Liver (tissue), 7 donors: ENCODE measurements at regions not wholly inside any gene's neighbourhood (a gene's known extent, or its start where the extent isn't known, plus 50 kb on each side); places are given as distances from the start of the nearest gene placed in this dataset.

Source experiments
- DNase-seq: peaks from one replicate; pipeline ENCODE4 v3.0.0-alpha.2; 2017; ENCODE audit warnings: low spot score
- H3K27ac ChIP-seq, 2 donors: one replicate each; pipeline ENCODE4 v1.7.0; 2013; ENCODE audit warnings: inconsistent platforms in 2 of 2, low read length in 2 of 2, control low read depth in 1 of 2, low read depth in 1 of 2, mild to moderate bottlenecking in 1 of 2
- H3K27me3 ChIP-seq, 4 donors: one replicate each; pipeline versions ENCODE4 v1.6.1 to v1.7.0; 2013; ENCODE audit warnings: low read length in 3 of 4, inconsistent platforms in 1 of 4, mild to moderate bottlenecking in 1 of 4, moderate library complexity in 1 of 4; ENCODE audit not compliant: control insufficient read depth in 4 of 4, insufficient read depth in 4 of 4
- H3K36me3 ChIP-seq, 4 donors: one replicate each; pipeline versions ENCODE4 v1.6.1 to v1.7.0; 2013; ENCODE audit warnings: low read length in 3 of 4, mild to moderate bottlenecking in 3 of 4, low read depth in 1 of 4, moderate library complexity in 1 of 4; ENCODE audit not compliant: control insufficient read depth in 4 of 4, insufficient read depth in 3 of 4
- H3K4me1 ChIP-seq, 4 donors: one replicate each; pipeline versions ENCODE4 v1.6.1 to v1.7.0; 2013; ENCODE audit warnings: low read length in 3 of 4, mild to moderate bottlenecking in 3 of 4, moderate library complexity in 1 of 4; ENCODE audit not compliant: control insufficient read depth in 4 of 4, insufficient read depth in 4 of 4
- H3K4me3 ChIP-seq, 3 donors: one replicate each; pipeline versions ENCODE4 v1.6.1 to v1.7.0; 2013; ENCODE audit warnings: low read length in 3 of 3, control low read depth in 1 of 3, low read depth in 1 of 3, mild to moderate bottlenecking in 1 of 3
- H3K9ac ChIP-seq, 2 donors: one replicate each; pipeline ENCODE4 v1.7.0; 2013; ENCODE audit warnings: low read length in 2 of 2, mild to moderate bottlenecking in 2 of 2, moderate library complexity in 2 of 2, control low read depth in 1 of 2, low read depth in 1 of 2
- H3K9me3 ChIP-seq, 4 donors: one replicate each; pipeline versions ENCODE4 v1.6.1 to v1.7.0; 2013; ENCODE audit warnings: low read length in 3 of 4; ENCODE audit not compliant: control insufficient read depth in 4 of 4
- EGR1 ChIP-seq, 2 donors: IDR thresholded peaks; 2 replicates each; pipeline ENCODE4 v1.6.1; 2016 to 2018; ENCODE audit warnings: antibody characterized with exemption in 2 of 2, low read depth in 2 of 2
- FOXA1 ChIP-seq: IDR thresholded peaks from 2 replicates; pipeline ENCODE4 v1.6.1; 2016; ENCODE audit warnings: antibody characterized with exemption
- FOXA2 ChIP-seq: IDR thresholded peaks from 2 replicates; pipeline ENCODE4 v1.6.1; 2016; ENCODE audit warnings: antibody characterized with exemption
- GABPA ChIP-seq, 2 donors: IDR thresholded peaks in 1 of 2; conservative IDR thresholded peaks in 1 of 2; 2 replicates each; pipeline ENCODE4 v1.6.1; 2016; ENCODE audit warnings: antibody characterized with exemption in 2 of 2, mild to moderate bottlenecking in 1 of 2, moderate library complexity in 1 of 2
- HNF4A ChIP-seq, 2 donors: conservative IDR thresholded peaks; 2 replicates each; pipeline ENCODE4 v1.6.1; 2016; ENCODE audit warnings: antibody characterized with exemption in 2 of 2, mild to moderate bottlenecking in 2 of 2
- HNF4G ChIP-seq: IDR thresholded peaks from 2 replicates; pipeline ENCODE4 v1.6.1; 2016; ENCODE audit warnings: antibody characterized with exemption
- JUND ChIP-seq, 2 donors: IDR thresholded peaks; 2 replicates each; pipeline ENCODE4 v1.6.1; 2016; ENCODE audit warnings: antibody characterized with exemption in 2 of 2
- NR2F2 ChIP-seq: IDR thresholded peaks from 2 replicates; pipeline ENCODE4 v1.6.1; 2016; ENCODE audit warnings: antibody characterized with exemption
- RAD21 ChIP-seq, 2 donors: IDR thresholded peaks; 2 replicates each; pipeline ENCODE4 v1.6.1; 2016; ENCODE audit warnings: antibody characterized with exemption in 2 of 2, mild to moderate bottlenecking in 2 of 2
- RXRA ChIP-seq, 2 donors: IDR thresholded peaks; 2 replicates each; pipeline ENCODE4 v1.6.1; 2017 to 2018; ENCODE audit warnings: antibody characterized with exemption in 2 of 2, mild to moderate bottlenecking in 1 of 2
- SP1 ChIP-seq: IDR thresholded peaks from 2 replicates; pipeline ENCODE4 v1.6.1; 2018; ENCODE audit warnings: antibody characterized with exemption, mild to moderate bottlenecking
- TAF1 ChIP-seq: conservative IDR thresholded peaks from 2 replicates; pipeline ENCODE4 v1.6.1; 2016; ENCODE audit warnings: antibody characterized with exemption, mild to moderate bottlenecking
- WGBS: extraction: QIAGEN DNeasy Blood & Tissue Kit; methylation state at CpG from one replicate; pipeline ENCODE4 v1.1.7; 2013; 5-methylcytosine and 5-hydroxymethylcytosine counted together
- TF ChIP-seq, protein P1 (sequence below): IDR thresholded peaks from 2 replicates; pipeline ENCODE4 v1.6.1; 2016; ENCODE audit warnings: antibody characterized with exemption
- TF ChIP-seq, protein P2 (sequence below): IDR thresholded peaks from 2 replicates; pipeline ENCODE4 v1.6.1; 2016; ENCODE audit warnings: antibody characterized with exemption
- TF ChIP-seq, protein P3 (sequence below): IDR thresholded peaks from 2 replicates; pipeline ENCODE4 v1.6.1; 2016; ENCODE audit warnings: antibody characterized with exemption
- donor health status: healthy.
- donor health status: healthy.
- donor health status: healthy.
- donor health status: healthy.

DNA sequence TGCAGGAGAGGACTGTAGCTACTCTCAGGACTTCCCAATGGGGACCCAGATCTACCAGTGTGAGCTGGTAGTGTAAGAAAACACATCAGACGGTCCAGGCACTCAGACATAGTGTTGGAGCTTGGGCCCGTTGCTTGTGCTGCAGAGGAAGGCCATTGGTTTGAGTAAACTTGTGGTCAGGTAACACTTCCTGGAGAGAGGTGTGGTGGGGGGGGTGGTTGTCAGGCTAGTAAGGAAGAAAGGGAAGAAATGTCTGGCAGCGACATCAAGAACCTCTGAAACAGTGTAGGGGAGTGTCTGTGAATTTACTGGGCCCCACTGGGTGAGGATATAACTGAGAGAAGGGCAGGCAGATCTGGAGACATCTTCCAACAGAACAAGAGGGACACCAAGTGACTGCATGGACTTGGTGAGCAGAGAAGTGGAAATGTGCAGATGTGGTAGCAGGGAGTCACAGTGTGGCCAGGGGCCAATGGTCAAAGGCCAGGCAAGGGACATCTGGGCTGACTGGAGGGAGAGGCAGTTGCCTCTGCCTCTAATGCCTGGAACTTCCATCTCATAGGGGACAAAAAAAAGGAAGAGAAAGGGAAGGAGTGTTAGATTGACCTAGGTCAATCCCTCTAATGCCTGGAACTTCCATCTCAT lies 63.7 kb upstream of the MRPS22 start:
- Histone ChIP-seq H3K9ac (no peak overlapping the region), H3K27me3 (no peaks in the 10 kb centered on the region), H3K4me1 (peaks cover 0 to 11% (median 6%) of the 10 kb centered on the region in 4 donors), H3K36me3 (no peaks in the 10 kb centered on the region), H3K27ac (no peak overlapping the region), H3K4me3 (no peak overlapping the region), H3K9me3 (no peaks in the 10 kb centered on the region)
- 81% methylated on average over 3 of the region's 3 CpGs for WGBS
- DNase-seq: no peak
- TF ChIP-seq HNF4G (peak; percentile 34), GABPA (IDR thresholded peaks at IDR 0.05 in 1 of 2, conservative IDR thresholded peaks at IDR 0.05 in 1 of 2) (no peak), HNF4A (conservative IDR thresholded peaks at IDR 0.05) (peak; percentile 71 to 72), FOXA1 (no peak), RXRA (IDR thresholded peaks at IDR 0.05) (peak; percentile 82 to 85), NR2F2 (peak; percentile 79), SP1 (peak; percentile 41), EGR1 (IDR thresholded peaks at IDR 0.05; ENCODE audit: low read depth in 2 of 2) (no peak), RAD21 (IDR thresholded peaks at IDR 0.05) (peak; percentile 64 to 74)

DNA sequence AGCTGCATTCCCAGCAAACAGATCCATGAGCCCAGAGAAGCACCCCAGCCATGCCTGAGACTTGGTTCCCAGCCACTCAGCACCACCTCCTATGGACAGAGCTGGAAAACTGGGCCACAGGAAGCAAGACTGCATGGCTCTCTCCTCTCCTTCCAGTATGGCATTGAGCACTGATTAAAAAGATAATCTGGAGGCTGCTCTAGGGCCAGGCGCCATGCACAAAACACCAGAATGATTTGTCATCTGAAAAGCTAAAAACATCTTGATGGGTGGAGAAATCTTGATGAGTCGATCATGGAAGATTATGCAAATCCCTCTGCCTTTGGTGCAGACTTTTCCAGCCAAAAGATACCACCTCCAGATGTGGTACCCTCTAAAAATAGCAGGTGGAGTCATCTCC lies 62.7 kb upstream of the MRPS22 start:
- no peaks in the 10 kb centered on the region for H3K9me3 ChIP-seq
- H3K36me3 ChIP-seq: no peaks in the 10 kb centered on the region
- TF ChIP-seq, protein P1, sequence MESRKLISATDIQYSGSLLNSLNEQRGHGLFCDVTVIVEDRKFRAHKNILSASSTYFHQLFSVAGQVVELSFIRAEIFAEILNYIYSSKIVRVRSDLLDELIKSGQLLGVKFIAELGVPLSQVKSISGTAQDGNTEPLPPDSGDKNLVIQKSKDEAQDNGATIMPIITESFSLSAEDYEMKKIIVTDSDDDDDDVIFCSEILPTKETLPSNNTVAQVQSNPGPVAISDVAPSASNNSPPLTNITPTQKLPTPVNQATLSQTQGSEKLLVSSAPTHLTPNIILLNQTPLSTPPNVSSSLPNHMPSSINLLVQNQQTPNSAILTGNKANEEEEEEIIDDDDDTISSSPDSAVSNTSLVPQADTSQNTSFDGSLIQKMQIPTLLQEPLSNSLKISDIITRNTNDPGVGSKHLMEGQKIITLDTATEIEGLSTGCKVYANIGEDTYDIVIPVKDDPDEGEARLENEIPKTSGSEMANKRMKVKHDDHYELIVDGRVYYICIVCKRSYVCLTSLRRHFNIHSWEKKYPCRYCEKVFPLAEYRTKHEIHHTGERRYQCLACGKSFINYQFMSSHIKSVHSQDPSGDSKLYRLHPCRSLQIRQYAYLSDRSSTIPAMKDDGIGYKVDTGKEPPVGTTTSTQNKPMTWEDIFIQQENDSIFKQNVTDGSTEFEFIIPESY: no peak
- TF ChIP-seq, protein P2, sequence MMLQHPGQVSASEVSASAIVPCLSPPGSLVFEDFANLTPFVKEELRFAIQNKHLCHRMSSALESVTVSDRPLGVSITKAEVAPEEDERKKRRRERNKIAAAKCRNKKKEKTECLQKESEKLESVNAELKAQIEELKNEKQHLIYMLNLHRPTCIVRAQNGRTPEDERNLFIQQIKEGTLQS: no peak
- no peak for TF ChIP-seq HNF4A (conservative IDR thresholded peaks at IDR 0.05)
- TF ChIP-seq JUND (IDR thresholded peaks at IDR 0.05): no peak
- TF ChIP-seq, protein P3, sequence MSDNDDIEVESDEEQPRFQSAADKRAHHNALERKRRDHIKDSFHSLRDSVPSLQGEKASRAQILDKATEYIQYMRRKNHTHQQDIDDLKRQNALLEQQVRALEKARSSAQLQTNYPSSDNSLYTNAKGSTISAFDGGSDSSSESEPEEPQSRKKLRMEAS: no peak
- no peak for TF ChIP-seq SP1
- no peak for TF ChIP-seq NR2F2
- TF ChIP-seq FOXA2: no peak
- TF ChIP-seq HNF4G: no peak
- no peak for TF ChIP-seq RAD21 (IDR thresholded peaks at IDR 0.05)
- TF ChIP-seq RXRA (IDR thresholded peaks at IDR 0.05): no peak
- 91% methylated on average over 2 of the region's 2 CpGs for WGBS
- H3K9ac ChIP-seq: no peak overlapping the region
- H3K27me3 ChIP-seq: no peaks in the 10 kb centered on the region
- no peak for DNase-seq
- H3K4me3 ChIP-seq: no peak overlapping the region
- peaks cover 0 to 11% (median 6%) of the 10 kb centered on the region in 4 donors for H3K4me1 ChIP-seq
- H3K27ac ChIP-seq: no peak overlapping the region

DNA sequence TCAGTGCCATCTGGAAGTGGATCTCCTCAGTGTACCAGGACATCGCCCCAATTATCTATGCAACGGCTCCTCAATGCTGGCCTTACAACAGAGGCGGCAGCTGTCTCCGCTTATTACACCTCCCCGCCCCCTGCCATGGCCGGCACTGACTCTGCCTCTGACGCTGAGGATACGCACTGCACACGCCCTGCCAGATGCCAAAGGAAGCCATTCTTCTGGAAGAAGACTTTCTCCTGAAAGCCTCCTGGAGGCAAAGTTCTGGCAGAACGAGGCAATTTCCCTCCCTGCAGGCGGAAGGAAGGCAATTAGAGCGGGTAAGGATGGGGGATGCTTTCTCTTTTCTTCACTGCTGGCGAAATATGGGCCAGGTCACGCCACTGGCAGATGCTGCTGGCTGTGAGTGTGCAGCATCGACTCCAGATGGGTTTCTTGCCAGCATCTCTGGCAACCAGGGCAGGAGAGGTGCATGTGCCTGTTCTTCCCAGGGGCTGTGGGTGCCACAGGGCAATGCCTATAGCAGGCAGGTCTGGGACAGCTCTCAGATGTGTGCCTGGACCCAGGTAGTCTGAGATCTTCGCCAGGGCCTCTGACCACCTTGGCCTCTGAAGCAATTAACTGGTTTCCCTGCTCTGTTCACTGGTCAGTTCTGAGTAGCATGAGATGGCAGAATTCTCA lies 62.2 kb upstream of the MRPS22 start:
- Histone ChIP-seq H3K27ac (no peak overlapping the region), H3K4me1 (peaks cover 0 to 11% (median 6%) of the 10 kb centered on the region in 4 donors), H3K4me3 (no peak overlapping the region), H3K9ac (no peak overlapping the region), H3K9me3 (no peaks in the 10 kb centered on the region), H3K27me3 (no peaks in the 10 kb centered on the region), H3K36me3 (no peaks in the 10 kb centered on the region)
- 88% methylated on average over 16 of the region's 16 CpGs for WGBS
- TF ChIP-seq HNF4A (conservative IDR thresholded peaks at IDR 0.05): no peak
- TF ChIP-seq RAD21 (IDR thresholded peaks at IDR 0.05): no peak
- no peak for TF ChIP-seq SP1
- no peak for TF ChIP-seq JUND (IDR thresholded peaks at IDR 0.05)
- TF ChIP-seq TAF1: no peak
- TF ChIP-seq NR2F2: no peak
- TF ChIP-seq FOXA1: no peak
- no peak for DNase-seq
